HG03135 (cell line): ENCODE measurements at regions not wholly inside any gene's neighbourhood (a gene's known extent, or its start where the extent isn't known, plus 50 kb on each side); places are given as distances from the start of the nearest gene placed in this dataset.
"Not testable (repeated sequence)": the region's sequence is repeated elsewhere in the genome, so short reads cannot be mapped to it uniquely, and the experiment has no call there.

Experiments
- ATAC-seq: cut with Tn5 transposase; IDR thresholded peaks from one replicate; pipeline ENCODE4 v1.9.1; 2021; ENCODE audit warnings: mild to moderate bottlenecking, moderate library complexity; ENCODE audit not compliant: unreplicated experiment

- ATAC-seq, result no peak
Measured at GRCh38 chr20:1827510-1827973, 67.7 kb upstream of the SIRPA start.

GRCh38 chr20:1825938-1826445, 69.2 kb upstream of the SIRPA start:
- no peak for ATAC-seq

GRCh38 chr20:1825507-1825906, 69.7 kb upstream of the SIRPA start:
- no peak for ATAC-seq

- no peak for ATAC-seq
Measured at GRCh38 chr20:1824834-1825233, 70.4 kb upstream of the SIRPA start.

GRCh38 chr20:1824181-1824580, 71.0 kb upstream of the SIRPA start:
- no peak for ATAC-seq

GRCh38 chr20:1823450-1823844, 71.8 kb upstream of the SIRPA start:
- no peak for ATAC-seq

GRCh38 chr20:1822564-1823449, 72.4 kb upstream of the SIRPA start:
- no peak for ATAC-seq

GRCh38 chr20:1820138-1821079, 74.8 kb upstream of the SIRPA start:
- no peak for ATAC-seq

- ATAC-seq, result no peak
Measured at GRCh38 chr20:1819311-1820137, 75.7 kb upstream of the SIRPA start.

- ATAC-seq, result no peak
Measured at GRCh38 chr20:1818895-1819294, 76.3 kb upstream of the SIRPA start.

- ATAC-seq, result no peak
Measured at GRCh38 chr20:1818247-1818840, 76.9 kb upstream of the SIRPA start.

- no peak for ATAC-seq
Measured at GRCh38 chr20:1817577-1818211, 77.5 kb upstream of the SIRPA start.

GRCh38 chr20:1816384-1817381, 78.5 kb upstream of the SIRPA start:
- ATAC-seq, result no peak

- no peak for ATAC-seq
Measured at GRCh38 chr20:1815502-1816085, 79.6 kb upstream of the SIRPA start.

- not testable (repeated sequence) for ATAC-seq
Measured at GRCh38 chr20:1814861-1815260, 80.3 kb upstream of the SIRPA start.

- ATAC-seq, result no peak
Measured at GRCh38 chr20:1813674-1814635, 81.3 kb upstream of the SIRPA start.

GRCh38 chr20:1813101-1813529, 82.1 kb upstream of the SIRPA start:
- ATAC-seq, result no peak
